DMS 273 (cell line): ENCODE measurements at regions not wholly inside any gene's neighbourhood (a gene's known extent, or its start where the extent isn't known, plus 50 kb on each side); places are given as distances from the start of the nearest gene placed in this dataset.
A peak's percentile ranks its signal among the peaks of the same experiment; 100 is the strongest.
"Not testable (repeated sequence)": the region's sequence is repeated elsewhere in the genome, so short reads cannot be mapped to it uniquely, and the experiment has no call there.

Experiments
- DNase-seq: peaks from one replicate; lab custom pipeline; 2025; ENCODE audit not compliant: unreplicated experiment; lab: John Stamatoyannopoulos, UW

DNA sequence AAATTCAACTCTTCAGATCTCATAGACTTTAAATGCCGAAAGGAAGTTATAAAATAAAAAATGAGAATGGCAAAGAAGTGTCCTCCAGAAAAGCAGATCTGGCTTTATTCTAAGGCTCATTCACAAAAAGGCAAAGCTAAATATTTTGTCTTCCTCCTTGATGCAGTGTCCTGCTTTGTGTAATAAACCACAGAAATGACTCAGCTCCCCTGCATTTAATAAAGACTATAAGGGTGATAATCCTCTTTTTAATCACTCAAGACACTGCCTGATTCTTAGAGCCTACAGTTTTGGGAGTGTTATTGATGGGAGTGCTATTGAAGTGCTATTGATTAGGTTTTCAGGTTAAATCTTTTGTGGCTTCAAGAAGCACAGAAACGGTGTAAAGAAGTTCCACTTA lies 482.0 kb downstream of the PCDH20 start:
- DNase-seq = no peak

DNA sequence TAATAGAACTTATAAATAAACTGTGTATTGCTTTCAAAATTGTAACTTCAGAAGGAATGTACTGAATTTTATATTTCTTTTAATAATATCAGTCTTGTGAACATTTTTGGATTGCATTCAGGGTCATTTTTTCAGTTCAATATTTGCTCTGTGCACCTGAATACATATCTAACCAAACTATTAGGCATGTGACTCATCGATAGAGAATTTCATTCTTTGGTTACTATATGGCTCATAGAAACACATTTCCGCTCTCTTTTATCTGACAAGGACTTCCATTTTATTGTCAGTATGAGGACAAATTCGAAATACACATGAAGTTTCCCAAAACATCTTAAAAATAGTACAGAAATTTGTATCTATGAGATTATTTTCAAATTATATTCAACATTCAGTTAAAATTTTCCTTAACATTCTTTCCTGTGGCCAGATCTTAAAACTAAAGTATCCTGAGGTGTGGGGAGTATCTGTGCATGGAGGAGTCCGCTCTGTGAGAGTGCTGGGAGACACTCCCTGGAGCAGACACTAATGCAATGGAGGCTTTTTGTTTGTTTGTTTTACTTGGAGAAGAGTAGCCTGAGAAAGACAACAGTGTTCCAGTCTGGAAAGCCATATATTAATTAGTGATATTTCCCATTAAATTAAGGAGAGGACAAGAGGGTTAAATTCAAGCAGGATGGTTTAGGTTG lies 483.6 kb downstream of the PCDH20 start:
- DNase-seq = no peak

DNA sequence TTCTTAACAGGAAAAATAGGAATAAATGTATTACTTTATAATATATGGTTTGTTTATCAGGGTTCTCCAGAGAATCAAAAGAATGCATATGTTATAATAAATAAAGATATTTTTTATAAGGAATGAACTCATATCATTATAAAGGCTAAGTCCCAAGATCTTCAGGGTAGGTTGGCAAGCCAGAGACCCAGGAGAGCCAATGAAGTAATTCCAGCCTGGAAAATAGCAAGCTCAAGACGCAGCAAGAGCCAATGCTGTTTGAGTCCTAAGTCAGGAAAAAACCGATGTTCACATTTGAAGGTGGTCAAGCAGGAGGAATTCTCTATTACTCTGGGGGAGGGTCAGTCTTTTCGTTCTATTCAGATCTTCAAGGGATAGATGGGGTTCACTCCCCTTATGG lies 490.0 kb downstream of the PCDH20 start:
- DNase-seq = no peak

DNA sequence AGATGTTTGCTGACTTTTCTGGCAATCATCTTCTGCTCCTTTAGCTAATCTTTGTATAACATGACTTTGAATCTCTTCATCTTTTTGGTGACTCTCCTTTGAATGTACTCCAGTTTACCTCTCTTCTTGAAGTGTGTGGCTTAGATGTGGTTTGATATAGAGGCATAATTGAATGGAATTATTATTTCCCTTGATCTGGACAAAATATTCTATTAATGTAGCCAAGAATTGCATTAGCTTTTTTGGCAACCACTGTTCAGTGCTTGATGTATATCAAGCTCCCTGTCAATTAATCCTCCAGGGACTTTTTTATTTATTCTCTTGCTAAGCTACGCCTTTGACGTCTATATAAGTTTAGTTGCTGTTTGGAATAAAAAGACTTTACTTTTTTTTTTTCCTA lies 490.8 kb downstream of the PCDH20 start:
- DNase-seq = no peak

DNA sequence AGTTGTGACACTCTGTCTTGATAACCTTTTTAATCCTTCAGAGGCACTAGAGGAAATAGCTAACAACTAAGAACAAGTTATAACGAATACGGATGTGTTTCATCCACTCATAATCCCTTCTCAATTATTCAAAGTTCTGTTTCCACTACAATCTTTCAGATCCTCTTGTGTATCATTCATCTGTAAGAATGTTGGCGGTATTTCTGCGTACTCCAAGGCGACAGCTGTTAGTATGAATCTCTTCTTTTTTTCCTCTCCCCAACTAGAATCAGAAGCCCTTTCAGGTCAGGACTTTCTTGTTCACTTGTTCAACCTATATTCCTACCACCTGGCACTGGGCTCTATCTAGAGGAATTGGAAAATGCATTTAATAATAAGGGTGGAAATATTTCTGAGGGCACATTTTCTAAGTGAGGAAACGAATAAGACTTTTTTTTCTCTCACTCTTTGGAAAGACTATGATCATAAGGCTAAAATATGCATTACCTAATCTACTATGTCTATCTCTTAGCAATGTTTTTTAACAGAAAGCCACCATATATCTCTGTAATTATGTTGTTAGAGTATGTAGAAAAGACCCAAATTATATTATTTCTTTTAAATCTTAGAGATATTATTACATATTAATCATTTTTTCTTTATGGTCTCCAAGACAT lies 492.9 kb downstream of the PCDH20 start:
- DNase-seq = no peak

DNA sequence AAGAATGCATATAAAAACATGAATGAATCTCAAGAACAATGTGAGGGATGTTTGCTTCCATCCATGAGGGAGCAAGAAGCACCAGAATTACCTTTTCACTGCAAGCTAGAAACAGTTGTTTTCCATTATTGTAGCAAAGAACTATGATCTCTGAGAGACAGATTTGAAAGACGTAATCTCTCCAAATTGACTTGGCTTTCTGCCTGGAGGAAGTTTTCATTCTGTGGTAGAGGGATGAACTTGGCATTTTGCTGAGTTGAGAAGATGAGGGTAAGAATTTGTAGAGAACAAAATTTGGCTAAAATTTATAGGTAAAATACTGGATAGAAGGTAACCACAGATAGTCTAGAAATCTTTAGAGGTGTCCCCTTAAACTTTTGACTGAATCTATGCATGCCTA lies 496.8 kb downstream of the TDRD3 start:
- DNase-seq = peak; percentile 0

DNA sequence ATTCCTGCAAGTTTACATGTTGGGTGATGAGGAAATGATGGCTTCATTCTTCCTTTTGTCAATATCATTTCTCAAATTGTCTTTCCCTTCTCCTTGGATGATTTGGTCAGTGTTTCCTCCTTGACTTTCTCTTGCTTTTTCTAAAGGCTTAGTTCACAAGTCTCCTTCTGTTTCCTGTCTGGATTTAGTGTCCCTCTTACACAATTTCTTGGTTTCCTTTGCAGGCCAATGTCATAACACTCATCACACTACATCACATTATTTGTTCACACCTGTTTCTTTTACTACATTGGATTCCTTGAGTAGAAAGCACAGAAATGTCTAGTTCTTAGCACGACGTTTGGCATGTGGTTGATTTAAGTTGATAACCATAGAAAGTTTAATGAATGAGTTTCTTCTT lies 490.7 kb downstream of the TDRD3 start:
- DNase-seq = no peak

DNA sequence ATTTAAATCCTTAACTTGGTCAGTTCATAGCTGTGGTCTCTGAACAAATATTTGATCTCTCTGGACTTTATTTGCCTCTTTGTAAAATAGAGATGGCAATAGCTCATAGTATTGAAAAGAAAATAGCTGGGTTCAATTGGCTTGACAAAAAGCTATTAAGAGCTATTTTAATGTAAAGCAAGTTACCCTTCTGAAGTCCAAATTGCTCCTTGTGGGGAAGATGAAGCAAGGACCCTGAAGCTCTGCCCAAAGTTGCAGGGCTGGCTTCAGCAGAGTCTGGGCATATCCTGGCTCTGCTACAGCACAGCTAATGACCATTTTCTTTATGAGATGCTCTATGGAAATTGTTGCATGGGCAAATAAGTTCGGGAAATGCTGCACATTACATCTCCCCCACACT lies 484.5 kb downstream of the TDRD3 start:
- DNase-seq = no peak

DNA sequence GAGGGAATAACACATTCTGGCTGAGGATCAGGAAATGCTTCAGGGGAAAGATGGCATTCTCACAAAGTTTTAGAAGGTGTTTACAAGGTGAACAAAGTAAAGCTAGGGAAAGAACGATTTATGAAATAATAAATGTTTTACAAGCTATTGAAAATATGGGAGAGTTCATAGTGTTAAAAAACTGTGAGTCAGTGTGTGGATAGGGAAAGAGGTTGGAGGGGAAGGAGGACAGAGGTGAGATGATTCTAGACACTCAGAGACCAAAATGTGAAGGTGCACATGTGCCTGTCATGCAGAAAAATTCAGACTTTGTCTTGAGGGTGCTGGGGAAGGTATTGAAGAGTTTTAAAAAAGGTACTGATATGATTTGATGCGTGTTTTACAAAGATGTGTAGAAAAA lies 476.1 kb downstream of the TDRD3 start:
- DNase-seq = no peak

DNA sequence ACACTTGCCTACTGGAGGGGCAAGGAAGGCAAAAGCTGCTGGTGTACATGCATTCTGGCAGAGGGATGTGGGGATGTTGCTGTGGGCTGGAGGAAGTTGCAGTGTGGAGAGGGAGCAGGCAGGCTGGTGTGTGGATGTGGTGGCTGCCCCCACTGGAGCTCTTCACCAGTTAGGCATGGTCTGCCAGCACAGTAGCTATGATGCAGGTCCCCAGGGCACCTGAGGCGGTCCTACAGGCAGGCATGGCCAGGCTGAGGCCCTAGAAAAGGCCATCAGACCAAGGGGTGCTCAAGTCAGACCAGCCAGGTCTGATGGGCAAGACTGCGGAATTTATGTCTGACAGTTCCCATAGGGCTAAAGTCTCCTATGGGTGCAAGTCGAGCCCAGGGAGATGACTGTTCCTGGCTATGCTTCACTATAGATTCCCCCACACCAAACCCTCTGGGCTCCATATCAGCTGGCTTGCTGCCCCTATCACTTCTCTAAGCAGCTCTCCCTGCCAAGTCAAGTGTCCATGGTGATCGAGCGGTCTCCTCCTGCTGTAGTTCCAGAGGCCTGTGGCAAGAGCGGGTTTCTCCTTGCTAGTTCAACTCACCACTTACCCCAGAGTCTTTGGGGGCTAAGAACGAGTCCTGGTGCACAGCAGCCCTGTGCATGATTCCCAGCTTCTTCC lies 473.1 kb downstream of the TDRD3 start:
- no peak for DNase-seq

DNA sequence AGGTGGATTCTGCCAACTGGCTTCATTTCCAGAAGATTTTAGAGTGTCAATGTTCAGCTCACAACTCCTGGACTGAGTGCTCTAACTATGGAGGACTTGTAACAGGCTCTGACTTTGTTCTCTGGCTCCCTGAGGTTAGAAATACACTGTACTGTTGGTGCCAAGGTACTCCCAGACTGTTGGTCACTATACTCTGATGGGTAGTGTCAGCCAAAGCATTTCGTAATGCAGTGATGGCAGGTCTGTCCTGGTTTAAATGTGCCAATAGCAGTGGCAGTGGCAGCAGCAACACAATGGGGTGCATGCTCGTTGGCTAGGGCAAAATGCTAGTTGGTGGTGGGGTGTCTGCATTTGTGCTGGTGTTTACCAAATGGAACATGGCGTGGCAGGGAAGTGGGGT lies 472.2 kb downstream of the TDRD3 start:
- no peak for DNase-seq

DNA sequence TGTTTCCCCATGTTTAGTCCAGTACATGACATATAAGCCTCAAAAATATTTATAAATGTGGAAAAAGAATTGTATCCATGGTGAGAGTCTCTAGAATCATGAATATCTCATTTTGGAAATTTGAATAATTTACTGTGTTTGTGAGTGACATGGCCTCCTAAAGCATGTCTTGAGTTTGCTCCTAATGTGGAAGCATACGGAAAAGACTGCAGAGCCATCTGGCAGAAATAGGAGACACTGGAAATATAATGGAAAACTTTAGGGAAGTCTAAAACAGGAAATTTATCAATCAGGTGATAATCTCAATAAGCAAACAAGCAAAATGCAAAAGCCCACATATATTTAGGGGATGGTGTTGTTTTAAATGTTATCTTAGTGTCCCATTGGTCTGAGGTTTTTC lies 465.0 kb downstream of the TDRD3 start:
- DNase-seq = no peak

DNA sequence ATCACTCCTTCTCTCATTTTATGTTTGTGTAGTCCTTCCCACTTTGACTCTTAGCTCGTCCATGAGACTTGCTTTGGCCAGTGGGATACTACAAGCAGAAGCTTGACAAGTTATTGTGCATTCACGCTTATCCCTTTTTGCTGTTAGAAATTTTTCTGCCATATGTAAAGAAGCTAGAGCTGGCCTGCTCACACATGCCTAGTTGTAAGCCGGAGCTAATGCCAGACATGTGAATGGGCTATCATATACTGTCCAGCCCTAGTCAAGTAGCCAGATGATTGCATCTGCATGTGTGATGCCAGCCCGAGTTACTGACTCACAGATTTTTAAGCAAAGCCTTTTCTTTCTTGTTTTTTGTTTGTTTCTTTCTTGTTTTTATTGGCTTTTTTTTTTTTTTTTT lies 460.7 kb downstream of the TDRD3 start:
- DNase-seq = no peak

DNA sequence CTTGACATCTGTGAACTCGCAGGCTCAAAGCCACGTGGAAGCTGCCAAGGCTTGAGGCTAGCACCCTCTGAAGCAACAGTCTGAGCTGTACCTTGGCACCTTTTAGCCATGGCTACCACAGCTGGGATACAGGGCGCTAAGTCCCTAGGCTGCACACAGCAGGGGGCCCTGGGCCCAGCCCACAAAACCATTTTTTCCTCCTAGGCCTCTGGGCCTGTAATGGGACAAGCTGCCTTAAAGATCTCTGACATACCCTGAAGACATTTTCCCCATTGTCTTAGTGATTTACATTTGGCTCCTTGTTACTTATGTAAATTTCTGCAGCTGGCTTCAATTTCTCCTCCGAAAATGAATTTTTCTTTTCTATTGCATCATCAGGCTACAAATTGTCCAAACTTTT lies 455.9 kb downstream of the TDRD3 start:
- DNase-seq = no peak

DNA sequence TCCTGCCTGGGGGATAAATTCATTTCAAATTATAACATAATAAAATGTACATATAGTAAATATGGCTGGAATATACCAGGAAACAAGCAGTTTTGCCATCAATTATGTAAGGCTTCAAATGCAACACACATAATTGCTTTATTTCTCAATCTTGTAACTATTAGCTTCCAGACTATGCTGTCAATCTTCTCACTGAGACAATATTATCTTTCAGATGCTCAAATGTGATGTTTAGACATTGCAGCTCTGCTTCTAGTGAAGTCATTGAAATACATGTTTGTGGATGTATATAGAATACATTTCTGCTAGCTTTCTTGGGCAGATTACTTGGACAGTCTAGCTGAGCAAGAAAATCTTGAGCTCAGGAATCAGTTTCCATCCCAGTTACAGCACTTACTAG lies 454.4 kb downstream of the TDRD3 start:
- DNase-seq = no peak

DNA sequence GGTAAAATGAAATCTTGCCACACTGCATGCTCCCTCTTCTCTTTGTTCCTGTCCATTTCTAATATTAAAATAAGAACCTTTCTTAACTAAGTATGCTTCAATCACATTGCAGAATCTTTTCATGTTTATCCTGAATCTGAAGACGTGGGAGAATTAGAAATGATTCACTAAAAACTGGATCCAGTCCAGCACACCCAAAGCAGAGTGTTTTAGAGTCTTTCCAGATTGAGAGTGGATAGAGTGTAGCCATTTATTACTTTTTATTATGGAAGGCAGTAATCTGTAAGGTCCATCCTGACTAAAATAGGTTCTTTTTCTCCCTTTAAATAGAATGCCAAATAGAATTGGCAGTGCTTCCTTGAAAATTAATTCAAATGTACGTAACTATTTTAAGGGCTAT lies 453.5 kb downstream of the TDRD3 start:
- DNase-seq = no peak

DNA sequence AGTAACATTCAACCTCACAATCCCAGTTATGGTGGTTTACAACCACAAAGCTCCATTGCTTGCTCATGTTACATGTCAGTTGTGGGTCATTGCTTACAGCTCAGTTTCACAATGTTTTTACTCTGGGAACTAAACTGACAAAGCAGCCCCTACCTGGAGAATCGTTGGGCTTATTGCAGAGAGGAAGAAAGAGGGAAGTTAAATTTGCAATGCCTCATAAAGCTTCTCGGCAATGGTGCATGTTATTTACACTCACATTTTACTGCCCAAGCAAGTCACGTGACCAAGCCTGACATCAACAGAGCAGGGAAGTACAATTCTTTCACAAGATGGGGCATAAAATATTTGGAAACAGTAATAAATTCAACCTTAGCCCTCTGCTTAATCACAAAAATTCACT lies 441.6 kb downstream of the TDRD3 start:
- no peak for DNase-seq

DNA sequence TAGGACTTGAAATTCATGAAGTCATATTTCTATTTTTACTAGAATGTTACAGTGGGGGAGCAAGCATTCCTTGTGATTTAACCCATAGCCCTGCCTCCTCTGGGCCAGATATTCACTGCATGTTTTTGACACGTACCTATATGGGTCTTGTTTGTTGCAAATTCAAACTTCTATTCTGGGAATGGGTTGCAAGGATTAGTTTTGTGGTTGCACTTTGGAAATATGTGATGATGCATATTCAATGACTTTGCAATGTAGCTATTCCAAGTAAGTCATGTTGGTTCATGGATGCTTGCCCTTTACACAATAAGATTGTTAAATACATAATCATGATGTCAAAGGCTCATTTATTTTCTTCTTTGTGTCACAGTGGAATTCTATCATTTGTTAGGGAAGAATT lies 440.8 kb downstream of the TDRD3 start:
- no peak for DNase-seq

DNA sequence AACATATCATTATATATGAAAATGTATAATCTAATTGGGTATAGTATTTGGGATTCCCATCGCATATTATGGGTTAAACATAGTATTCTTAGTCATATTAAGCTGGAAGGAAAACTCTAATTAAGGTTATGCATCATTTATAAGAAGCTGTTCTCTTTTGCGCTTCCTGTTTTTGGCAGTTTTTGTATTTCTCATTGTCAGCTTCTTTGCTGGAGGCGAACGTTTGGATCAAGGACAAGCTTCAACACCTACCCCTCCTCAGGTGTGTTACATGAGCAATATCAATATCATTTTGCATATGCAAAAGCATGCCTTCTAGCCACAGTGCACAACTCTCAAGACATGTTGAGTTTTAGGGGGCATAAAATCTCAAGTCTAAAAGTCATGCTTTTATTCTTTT lies 439.8 kb downstream of the TDRD3 start:
- no peak for DNase-seq

DNA sequence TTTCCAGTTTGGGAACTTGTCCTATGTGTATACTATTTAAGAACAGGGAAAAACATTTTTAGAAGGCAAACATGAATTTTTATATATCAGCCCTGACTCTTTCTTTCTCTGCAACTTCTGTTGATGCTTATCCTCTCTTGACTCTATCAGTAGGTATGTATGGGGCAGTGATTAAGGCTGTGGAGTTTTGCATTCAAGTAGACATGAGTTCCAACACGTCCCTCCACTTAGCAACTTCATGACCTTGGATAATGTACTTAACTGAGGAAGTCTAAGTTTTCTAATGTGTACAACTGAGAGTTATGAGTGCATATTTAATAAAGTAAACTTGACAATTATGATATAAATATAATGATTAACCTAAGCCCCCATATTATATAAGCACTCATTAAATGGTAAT lies 414.6 kb downstream of the TDRD3 start:
- no peak for DNase-seq

DNA sequence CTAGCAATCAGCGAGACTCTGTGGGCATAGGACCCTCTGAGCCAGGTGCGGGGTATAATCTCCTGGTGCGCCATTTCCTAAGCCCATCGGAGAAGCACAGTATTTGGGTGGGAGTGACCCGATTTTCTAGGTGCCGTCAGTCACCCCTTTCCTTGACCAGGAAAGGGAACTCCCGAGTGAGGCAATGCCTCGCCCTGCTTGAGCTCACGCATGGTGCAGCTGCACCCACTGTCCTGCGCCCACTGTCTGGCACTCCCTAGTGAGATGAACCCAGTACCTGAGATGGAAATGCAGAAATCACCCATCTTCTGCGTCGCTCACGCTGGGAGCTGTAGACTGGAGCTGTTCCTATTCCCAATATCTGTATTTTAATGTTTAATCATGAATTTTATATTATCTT lies 408.6 kb downstream of the TDRD3 start:
- not testable (repeated sequence) for DNase-seq

DNA sequence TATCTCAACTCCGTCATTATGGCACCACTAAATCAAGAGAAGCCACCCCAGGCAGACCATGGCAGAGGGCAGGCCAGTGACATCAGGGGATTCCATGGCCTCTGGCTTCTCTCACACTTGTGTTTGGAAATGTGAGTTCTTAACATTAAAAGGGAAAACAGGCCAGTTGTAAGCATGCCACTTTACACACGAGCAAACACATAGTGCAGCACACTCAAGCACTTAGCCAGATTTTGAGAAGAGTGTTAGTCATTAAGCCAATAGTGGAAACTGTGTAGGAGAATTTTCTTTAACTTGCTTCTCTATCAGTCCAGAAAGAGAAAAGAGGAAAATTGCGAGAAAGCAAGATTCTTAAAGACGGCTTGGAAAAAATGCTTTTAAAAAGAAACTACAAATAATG lies 401.5 kb downstream of the TDRD3 start:
- DNase-seq = no peak

DNA sequence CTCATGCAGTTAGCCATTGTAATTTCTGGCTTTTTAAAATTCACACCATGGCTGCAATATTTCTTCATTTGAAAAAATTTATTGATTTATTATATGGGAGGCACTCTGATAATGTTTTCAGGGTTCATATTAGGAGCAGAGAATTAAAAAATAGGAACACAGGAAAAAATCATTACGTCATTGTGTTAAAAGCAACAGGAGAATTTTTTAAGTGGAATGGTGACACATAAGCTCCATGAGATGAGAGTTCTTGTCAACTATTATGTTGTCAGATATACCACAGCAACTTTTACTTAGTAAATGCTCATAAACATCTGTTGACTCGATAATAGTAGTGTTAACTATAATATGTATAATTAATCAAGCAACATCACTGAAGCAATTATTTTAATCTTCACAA lies 400.1 kb downstream of the TDRD3 start:
- no peak for DNase-seq
